ENCODE measurements at regions not wholly inside any gene's neighbourhood (a gene's known extent, or its start where the extent isn't known, plus 50 kb on each side); places are given as distances from the start of the nearest gene placed in this dataset.

- TF ChIP-seq CTCF (IDR thresholded peaks at IDR 0.05) (no peak), POLR2A (IDR thresholded peaks at IDR 0.05) (no peak)
Measured at GRCh38 chr12:73445658-73446324, 1091.8 kb upstream of the ATXN7L3B start.
